ENCODE measurements at regions not wholly inside any gene's neighbourhood (a gene's known extent, or its start where the extent isn't known, plus 50 kb on each side); places are given as distances from the start of the nearest gene placed in this dataset.

DNA sequence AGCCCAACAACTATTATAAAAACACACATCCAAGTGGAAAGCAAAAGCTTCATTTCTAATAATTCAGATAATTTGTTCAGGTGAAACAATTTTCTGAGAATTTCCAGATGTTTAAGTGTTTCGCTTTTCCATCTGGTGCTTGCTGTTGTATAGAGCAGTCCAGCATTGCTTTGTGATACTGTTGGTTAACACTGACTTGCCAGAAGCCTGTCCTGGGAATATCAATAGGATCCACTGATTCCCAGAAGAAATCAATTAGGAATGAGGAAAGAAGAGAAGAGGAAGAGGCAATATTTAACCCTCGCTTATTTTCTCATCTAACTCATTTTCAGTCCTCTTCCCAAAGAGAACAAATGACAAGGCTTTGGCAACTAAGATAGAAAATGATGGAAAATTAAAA lies 94.9 kb upstream of the DDIT4L start:
- DNase-seq (ENCODE audit: low read depth in 2 of 2) = no peak

GRCh38 chr4:100284129-100284880 lies 94.0 kb upstream of the DDIT4L start:
- DNase-seq (ENCODE audit: low read depth in 2 of 2) = no peak

GRCh38 chr4:100280807-100281206 lies 90.5 kb upstream of the DDIT4L start:
- no peak for DNase-seq (ENCODE audit: low read depth in 2 of 2)

DNA sequence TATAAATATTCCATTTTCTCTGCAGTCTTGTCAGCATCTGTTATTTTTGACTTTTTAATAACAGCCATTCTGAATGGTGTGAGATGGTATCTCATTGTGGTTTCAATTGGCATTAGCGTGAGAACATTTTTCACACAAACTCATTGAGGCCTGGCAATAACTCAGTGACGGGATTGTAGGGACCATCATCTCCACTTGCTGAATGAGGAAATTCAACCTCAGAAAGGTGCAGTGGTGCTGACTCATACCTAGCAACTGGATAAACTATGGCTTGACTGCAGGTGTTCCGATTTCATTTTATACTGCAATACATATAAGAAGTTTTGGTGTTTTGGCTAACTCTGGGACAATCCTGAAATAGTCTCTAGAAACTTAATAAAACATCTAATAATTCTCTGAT lies 88.3 kb upstream of the DDIT4L start:
- no peak for DNase-seq (ENCODE audit: low read depth in 2 of 2)

DNA sequence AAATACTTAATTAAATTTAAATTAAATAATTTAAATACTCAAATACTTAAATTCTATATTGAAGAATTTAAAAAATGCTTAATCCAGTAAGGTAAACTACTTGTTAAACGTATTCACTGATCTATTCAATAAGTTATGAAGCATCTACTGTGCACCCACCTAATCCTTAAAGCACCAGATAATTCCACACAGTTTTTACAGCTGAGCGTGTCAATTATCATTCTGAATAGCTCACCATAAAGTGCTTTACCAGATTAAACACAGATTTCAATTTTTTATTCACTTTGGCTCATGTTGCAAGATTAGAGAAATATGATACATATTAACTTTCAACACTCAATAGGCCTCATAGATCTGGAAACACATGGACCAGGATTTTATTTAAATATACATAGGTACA lies 79.2 kb upstream of the DDIT4L start:
- DNase-seq (ENCODE audit: low read depth in 2 of 2) = no peak

- no peak for DNase-seq (ENCODE audit: low read depth in 2 of 2)
These were observed 78.5 kb upstream of the DDIT4L start for GRCh38 chr4:100268789-100269188.

DNA sequence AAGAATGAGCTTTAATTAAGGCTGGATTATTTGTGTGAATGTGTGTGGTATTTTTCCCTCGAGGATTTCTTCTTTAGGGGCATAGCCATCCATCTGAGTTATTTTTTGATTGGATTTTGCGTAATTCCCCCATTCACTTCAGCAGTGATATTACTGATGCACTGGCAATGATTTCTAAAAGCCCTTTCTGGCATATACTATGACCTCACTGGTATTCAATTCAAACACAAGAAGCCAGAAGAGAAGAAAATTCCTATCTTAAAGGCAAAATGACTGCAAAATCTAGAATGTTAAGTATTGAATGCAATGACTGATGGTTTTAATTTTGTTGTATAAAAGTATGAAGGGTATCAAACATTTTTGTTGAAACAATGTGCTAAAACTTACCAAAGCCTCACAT lies 71.1 kb upstream of the DDIT4L start:
- DNase-seq (ENCODE audit: low read depth in 2 of 2) = no peak

GRCh38 chr4:100258675-100259074 lies 68.4 kb upstream of the DDIT4L start:
- DNase-seq (ENCODE audit: low read depth in 2 of 2) = no peak

- DNase-seq (ENCODE audit: low read depth in 2 of 2) = no peak
These were observed 67.3 kb upstream of the DDIT4L start for GRCh38 chr4:100257567-100257966.

- no peak for DNase-seq (ENCODE audit: low read depth in 2 of 2)
These were observed 64.0 kb upstream of the DDIT4L start for GRCh38 chr4:100254237-100254636.

GRCh38 chr4:100248476-100248875 lies 58.2 kb upstream of the DDIT4L start:
- no peak for DNase-seq (ENCODE audit: low read depth in 2 of 2)

DNA sequence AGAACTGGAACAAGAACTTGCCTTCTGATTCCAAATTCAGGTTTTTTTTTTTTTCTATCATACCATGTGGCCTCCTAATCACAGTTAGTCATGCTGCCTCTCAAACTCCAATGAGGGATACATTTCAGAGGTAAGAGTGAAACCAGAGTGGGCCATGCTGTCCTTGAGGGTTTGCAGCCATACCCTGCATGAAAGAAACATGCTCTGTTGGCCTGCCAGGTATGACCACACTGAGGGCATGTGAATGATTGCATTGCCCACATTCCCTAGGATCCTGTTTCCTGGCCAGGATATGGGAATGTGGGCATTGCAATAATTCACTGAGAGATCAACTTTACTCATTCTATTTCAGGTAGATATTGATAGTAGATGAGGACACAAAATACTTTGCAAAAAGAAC lies 56.4 kb upstream of the DDIT4L start:
- DNase-seq (ENCODE audit: low read depth in 2 of 2) = no peak

- no peak for DNase-seq (ENCODE audit: low read depth in 2 of 2)
These were observed 54.1 kb upstream of the DDIT4L start for GRCh38 chr4:100244347-100244746.

Data from lung microvascular endothelial cell (primary cell).